RWPE1 (cell line): ENCODE measurements at regions not wholly inside any gene's neighbourhood (a gene's known extent, or its start where the extent isn't known, plus 50 kb on each side); places are given as distances from the start of the nearest gene placed in this dataset.

Source experiments
- CTCF ChIA-PET: fragments of 350-600 bp; sonication (Branson Sonifier 250); formaldehyde crosslinking; extraction: SDS; loops from one replicate; lab custom pipeline; 2021; lab: Yijun Ruan, JAX
- POLR2A ChIA-PET: fragments of 400-600 bp; formaldehyde crosslinking; extraction: SDS; loops from one replicate; lab custom pipeline; 2020; ENCODE audit warnings: antibody characterized with exemption; ENCODE audit not compliant: low non-redundant PET; lab: Yijun Ruan, JAX
- DNase-seq: peaks from one replicate; pipeline ENCODE4 v3.0.0; 2012; ENCODE audit warnings: low spot score
- H3K27ac ChIP-seq: fragments of 450-650 bp; 2 replicates; pipeline ENCODE4 v1.5.1; 2017
- CTCF ChIP-seq: fragments of 450-650 bp; conservative IDR thresholded peaks from 2 replicates; pipeline ENCODE4 v1.5.1; 2017; ENCODE audit warnings: low read depth, mild to moderate bottlenecking

- ChIA-PET CTCF (no interaction called here), POLR2A (no interaction called here)
- DNase-seq = no peak
- H3K27ac ChIP-seq = no peak overlapping the region
- TF ChIP-seq CTCF = no peak
These were observed 101.8 kb downstream of the RPLP1 start for GRCh38 chr15:69554279-69554961.

- H3K27ac ChIP-seq = no peak overlapping the region
- CTCF ChIA-PET = interaction anchor here (0.5 kb wide), 1 partner anchor 168 kb away, joined by 4 read pairs; no protein-coding TSS in a partner anchor
- no peak for TF ChIP-seq CTCF
- DNase-seq = no peak
- POLR2A ChIA-PET = no interaction called here
These were observed 102.5 kb downstream of the RPLP1 start for GRCh38 chr15:69555080-69555479.

GRCh38 chr15:69556344-69556743 is 103.7 kb downstream of the RPLP1 start:
- no peak overlapping the region for H3K27ac ChIP-seq
- POLR2A ChIA-PET = no interaction called here
- no peak for TF ChIP-seq CTCF
- CTCF ChIA-PET = no interaction called here
- DNase-seq = no peak

- CTCF ChIA-PET = no interaction called here
- POLR2A ChIA-PET = no interaction called here
- no peak for TF ChIP-seq CTCF
- H3K27ac ChIP-seq = peak overlapping the region; percentile 74; the same call in 1 of the 2 replicates
- peak; percentile 95 for DNase-seq
These were observed 104.5 kb downstream of the RPLP1 start for GRCh38 chr15:69557020-69557706.

- DNase-seq = no peak
- H3K27ac ChIP-seq = peak overlapping the region; percentile 74
- ChIA-PET CTCF (no interaction called here), POLR2A (no interaction called here)
- TF ChIP-seq CTCF = no peak
These were observed 105.2 kb downstream of the RPLP1 start for GRCh38 chr15:69557707-69558409.

GRCh38 chr15:69559440-69560190 is 107.0 kb downstream of the RPLP1 start:
- TF ChIP-seq CTCF = no peak
- POLR2A ChIA-PET = no interaction called here
- no peak overlapping the region for H3K27ac ChIP-seq
- CTCF ChIA-PET = interaction anchor here (0.6 kb wide), 1 partner anchor 348 kb away, joined by 3 read pairs; no protein-coding TSS in a partner anchor
- no peak for DNase-seq
